Forelimb muscle (tissue), 1 donor: ENCODE measurements at regions not wholly inside any gene's neighbourhood (a gene's known extent, or its start where the extent isn't known, plus 50 kb on each side); places are given as distances from the start of the nearest gene placed in this dataset.
A peak's percentile ranks its signal among the peaks of the same experiment; 100 is the strongest.

Source experiments
- DNase-seq: peaks from one replicate; pipeline ENCODE4 v3.0.0-alpha.2; 2013; ENCODE audit warnings: low read depth

DNA sequence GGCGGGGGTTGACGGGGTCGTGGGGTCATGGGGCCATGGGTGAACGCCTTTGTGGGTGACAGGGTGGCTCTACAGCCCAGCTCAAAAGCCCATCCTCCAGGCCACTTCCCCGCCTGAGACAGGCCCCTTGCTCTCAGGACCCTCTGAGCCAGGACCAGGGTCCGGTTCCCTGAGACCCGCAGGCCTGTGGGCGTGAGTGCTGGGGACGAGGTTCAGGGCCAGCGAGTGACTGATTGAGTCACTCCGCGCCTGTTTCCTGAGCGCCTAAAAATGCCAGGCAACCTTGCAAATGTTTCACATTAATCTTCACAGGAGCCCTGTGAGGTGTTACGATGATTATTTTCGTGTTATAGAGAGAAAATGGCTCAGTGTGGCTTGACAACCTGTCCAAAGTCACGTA is 97.8 kb downstream of the ZNF674 start:
- DNase-seq: no peak

- peak; percentile 36 for DNase-seq
Observed at GRCh38 chrX:46446727-46447378, 98.4 kb downstream of the ZNF674 start.

GRCh38 chrX:46444011-46444410 is 101.2 kb downstream of the ZNF674 start:
- no peak for DNase-seq

DNA sequence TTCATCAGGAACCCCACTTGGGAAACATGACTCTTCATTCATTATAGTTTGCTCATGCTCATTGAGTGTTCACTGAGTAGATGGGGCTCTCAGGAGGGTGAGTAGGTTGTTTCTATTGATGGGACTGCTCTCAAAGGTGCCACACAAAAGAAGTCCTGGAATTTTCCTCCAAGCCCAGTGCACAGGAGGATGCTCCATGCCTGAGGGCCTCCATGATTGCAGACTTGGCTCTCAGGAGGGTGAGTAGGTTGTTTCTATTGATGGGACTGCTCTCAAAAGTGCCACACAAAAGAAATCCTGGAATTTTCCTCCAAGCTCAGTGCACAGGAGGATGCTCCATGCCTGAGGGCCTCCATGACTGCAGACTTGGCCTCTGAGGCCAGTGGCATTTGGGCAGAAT is 108.5 kb downstream of the ZNF674 start:
- DNase-seq: no peak

GRCh38 chrX:46433892-46434291 is 111.3 kb downstream of the ZNF674 start:
- DNase-seq: no peak

DNA sequence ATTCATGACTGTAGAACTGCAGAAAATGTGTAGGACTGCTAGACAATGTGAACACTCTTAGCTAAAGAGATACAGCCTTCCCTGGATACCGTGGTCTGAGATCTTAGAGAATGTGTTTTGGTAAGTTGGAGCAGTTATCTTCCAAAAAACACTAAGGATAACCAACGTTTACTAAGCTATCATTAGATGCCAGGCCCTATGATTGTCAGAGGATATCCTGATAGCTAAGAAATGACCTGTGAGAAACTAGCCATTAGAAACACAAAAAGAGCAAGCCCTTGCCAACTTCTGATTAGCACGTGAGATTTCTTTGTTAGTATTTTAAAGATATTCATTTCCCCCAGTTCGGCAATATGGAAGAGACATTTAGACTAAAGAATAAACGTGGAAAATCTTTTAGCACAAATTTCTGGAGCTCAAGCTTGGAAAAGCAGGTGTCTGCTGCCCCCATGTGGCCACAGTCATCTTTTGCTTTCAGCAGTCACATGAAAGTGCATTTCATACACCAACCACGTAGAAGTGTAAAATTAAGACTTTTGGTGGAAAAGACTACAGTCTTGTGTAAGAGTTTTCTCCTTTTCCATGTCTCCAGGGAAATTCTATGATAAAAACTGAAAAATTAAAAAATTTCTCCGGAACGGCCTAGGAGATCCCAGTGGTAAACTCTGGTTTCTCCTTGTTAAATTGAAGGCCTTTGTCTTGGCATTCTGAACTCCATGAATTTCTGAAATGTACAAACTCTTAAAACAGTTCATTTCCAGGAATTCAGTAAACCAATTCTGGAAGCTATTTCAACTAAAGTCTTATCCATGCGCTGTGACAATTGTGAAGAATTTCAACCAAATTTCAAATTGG is 136.4 kb downstream of the ZNF674 start:
- peak; percentile 44 for DNase-seq

GRCh38 chrX:46407753-46408130 is 137.5 kb downstream of the ZNF674 start:
- DNase-seq: no peak

DNA sequence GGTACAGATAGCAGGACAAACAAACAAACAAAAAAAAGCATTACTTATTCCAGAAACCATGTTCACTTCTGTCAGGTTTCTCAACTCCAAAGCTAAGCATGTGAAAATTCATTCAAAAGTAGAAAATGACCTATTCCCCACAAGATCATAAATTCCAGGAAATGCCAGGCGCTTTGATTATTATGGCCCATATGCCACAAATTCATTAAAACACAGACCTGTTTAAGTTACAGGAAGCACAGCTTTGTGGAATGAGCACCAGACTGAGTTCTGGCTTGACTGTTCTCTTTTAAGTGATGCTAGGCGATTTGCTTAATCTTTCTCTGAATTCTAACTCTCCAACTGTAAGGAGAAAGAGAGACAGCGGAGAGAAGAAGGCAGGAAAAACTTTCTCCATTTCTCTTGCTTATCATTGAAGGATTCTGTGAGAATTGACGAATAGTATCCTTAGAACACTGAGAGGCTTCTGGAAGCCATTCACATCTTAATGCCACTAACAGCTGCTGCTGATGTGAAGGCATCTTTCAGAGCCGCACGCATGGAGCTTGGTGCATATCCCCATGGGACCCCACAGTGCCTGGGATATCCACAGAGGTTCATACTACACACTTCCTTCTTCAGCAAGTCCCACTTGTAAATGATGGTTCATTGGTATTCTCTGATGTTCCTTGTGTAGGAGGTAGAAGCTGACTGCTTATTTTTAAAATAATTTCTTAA is 138.0 kb downstream of the ZNF674 start:
- no peak for DNase-seq

GRCh38 chrX:46404774-46405173 is 140.4 kb downstream of the ZNF674 start:
- no peak for DNase-seq

GRCh38 chrX:46400530-46401443 is 144.4 kb downstream of the ZNF674 start:
- DNase-seq: no peak

DNA sequence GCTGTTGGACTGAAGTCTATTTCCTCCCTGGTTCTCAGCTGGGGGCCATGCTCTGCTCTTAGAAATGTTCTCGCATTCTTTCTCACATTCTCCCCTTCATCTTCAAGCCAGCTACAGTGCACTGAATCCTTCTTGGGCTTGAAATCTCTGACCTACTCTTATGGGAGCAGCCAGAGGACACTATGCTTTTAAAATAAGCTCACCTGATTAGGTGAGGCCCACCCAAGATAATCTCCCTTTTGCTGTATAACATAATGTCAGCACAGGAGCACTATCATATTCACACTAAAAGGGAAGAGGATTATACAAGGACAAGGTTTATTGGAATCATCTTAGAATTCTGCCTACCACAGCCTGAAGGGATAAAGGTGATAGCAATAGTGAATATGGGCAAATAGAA is 146.3 kb downstream of the ZNF674 start:
- DNase-seq: no peak

- DNase-seq: no peak
Observed at GRCh38 chrX:46398126-46398525, 147.1 kb downstream of the ZNF674 start.

GRCh38 chrX:46386511-46386910 is 158.7 kb downstream of the ZNF674 start:
- DNase-seq: no peak

GRCh38 chrX:46383006-46383405 is 162.2 kb downstream of the ZNF674 start:
- no peak for DNase-seq

DNA sequence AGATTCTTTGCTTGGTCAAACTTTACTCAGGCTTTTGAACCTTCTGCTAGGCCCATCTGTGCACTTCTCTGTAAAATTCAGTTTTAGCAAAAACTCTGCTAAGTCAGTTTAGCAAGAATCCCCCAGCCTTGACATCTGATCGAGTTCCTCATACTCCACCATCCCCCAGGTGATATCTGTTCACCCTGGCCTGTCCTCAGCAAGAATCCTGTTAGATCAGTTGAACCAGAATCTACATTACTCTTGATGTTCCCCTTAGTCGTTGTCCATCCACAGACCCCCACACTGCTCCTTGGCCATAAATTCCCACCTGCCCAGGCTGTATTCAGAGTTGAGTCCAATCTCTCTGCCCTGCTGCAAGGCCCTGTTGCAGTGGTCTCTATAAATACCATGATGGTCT is 162.6 kb downstream of the ZNF674 start:
- DNase-seq: no peak

GRCh38 chrX:46381630-46382029 is 163.6 kb downstream of the ZNF674 start:
- no peak for DNase-seq

- DNase-seq: no peak
Observed at GRCh38 chrX:46380148-46380752, 165.0 kb downstream of the ZNF674 start.

DNA sequence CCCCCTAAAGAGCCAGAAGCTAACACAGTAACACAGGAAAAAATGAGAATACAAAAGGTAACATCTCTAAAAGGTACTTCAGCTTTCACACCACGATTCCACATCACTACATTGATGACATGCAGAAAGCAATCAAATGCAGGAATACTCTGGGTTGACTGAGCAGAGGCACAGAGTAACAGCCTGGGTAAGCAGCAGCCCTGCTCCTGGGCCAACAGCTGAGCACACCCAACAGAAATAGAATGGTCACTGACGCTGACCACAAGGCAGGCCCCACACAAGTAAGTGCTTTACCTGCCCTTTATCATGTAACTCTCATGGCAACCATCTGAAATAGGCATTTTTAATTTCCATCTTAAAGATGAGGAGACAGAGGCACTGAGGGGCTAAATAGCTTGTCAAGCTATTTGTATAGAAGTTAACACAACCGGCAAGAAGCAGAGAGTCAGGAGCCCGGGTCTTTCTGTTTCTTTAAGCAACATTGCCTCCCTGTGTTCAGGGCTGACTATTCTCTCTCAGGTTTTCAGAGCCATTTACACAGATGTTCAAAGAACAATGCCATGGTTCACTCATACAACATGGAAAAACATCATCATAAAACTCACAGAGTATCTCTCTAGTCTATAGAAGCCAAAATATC is 168.9 kb downstream of the ZNF674 start:
- no peak for DNase-seq

DNA sequence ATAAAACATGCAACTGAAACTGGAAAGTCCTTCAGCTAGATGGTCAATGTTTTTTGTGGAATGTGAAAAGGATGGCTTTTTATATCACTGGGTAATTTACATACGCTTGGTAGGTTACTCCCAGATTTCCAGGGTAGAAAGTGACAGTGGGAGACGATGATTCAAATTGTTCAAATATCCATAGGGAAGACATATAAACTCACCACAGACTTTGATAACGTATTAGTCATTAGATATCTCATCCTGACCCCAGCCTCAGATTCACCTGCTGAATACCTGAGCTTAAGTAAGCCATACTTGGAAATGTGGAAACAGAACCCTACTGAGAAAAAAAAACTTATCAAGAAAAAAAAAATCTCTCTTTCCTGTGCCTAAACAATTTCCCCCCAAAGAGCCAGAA is 169.4 kb downstream of the ZNF674 start:
- no peak for DNase-seq

DNA sequence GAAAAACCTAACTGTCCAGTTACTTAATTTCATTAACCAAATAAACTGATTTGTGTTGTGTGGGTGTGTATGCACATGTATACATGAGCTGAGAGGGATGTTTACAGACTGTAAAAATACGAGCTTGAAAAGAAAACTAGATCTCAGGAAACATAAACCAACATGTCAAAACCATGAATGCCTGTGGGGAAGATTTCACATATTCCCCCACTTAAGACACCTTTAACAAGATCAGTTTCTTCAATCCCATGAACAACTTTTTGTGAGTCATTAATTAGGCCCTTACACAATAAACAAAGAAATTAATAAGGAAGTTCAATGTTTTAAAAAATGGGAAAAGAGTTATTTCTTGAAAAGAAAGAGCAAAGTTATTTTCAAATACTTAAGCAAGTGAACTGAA is 170.8 kb downstream of the ZNF674 start:
- DNase-seq: no peak

DNA sequence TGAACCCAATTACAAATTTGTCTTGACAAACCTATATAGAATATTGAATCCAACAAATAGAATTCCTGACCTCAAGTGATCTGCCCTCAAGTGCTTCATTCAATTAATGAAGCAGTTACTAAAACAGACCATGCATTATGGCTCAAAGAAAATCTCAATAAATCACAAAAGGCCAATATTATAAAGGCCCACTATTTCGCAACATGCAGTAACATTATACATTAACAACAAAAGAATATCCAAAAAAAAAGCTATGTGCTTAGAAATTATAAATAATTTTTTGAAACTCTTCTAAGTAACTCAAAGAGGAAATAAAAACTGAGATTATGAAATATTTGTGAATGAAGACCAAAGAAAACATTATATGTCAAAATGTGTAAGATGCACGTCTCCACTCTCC is 177.7 kb downstream of the ZNF674 start:
- no peak for DNase-seq
